HepG2 (cell line): ENCODE measurements at regions not wholly inside any gene's neighbourhood (a gene's known extent, or its start where the extent isn't known, plus 50 kb on each side); places are given as distances from the start of the nearest gene placed in this dataset.

Experiments used
- ATAC-seq: fragments of 200-7000 bp; cut with Tn5 transposase; 3 replicates; pipeline ENCODE4 v1.9.1; 2020; ENCODE audit warnings: mild to moderate bottlenecking, moderate library complexity
- BruUV-seq: library from RNA; stranded (reverse); fragments of 400-500 nt; replicated peaks from 2 replicates; lab custom pipeline; 2021; lab: Mats Ljungman, UMichigan
- CTCF ChIA-PET: fragments of 300-600 bp; formaldehyde crosslinking; extraction: SDS; loops from one replicate; lab custom pipeline; 2021; ENCODE audit warnings: low total read pairs, inconsistent platforms, low intra/inter-chr PET ratio; lab: Yijun Ruan, JAX
- POLR2A ChIA-PET: fragments of 350-600 bp; sonication (Branson Sonifier 250); formaldehyde crosslinking; loops from one replicate; lab custom pipeline; 2020; ENCODE audit warnings: antibody characterized with exemption, inconsistent platforms; lab: Yijun Ruan, JAX
- DNase-seq: peaks from one replicate; pipeline ENCODE4 v3.0.0-alpha.2; 2015; ENCODE audit warnings: low spot score
- FAIRE-seq: peaks from 3 replicates; lab custom pipeline; 2011; peaks lifted over from hg19 to GRCh38; lab: Jason Lieb, UNC
- H2AFZ ChIP-seq: one replicate; pipeline ENCODE4 v1.6.1; 2011; ENCODE audit warnings: low read length, inconsistent platforms
- H3K27ac ChIP-seq: fragments of 300-600 bp; 3 replicates; pipeline ENCODE4 v1.8.0; 2011; ENCODE audit warnings: mixed run types, mild to moderate bottlenecking, mixed read lengths, low read length, inconsistent platforms; ENCODE audit not compliant: insufficient read depth; ENCODE audit errors: extremely low read length
- H3K27me3 ChIP-seq, 2 experiments: fragments of 200-600 bp in 1 of 2; 2 replicates in 1 of 2; 3 replicates in 1 of 2; pipeline versions ENCODE4 v1.6.0 to v1.8.0; 2011; ENCODE audit warnings: low read length in 2 of 2, mild to moderate bottlenecking in 2 of 2, moderate library complexity in 2 of 2, inconsistent platforms in 1 of 2; ENCODE audit not compliant: insufficient read depth in 2 of 2, control insufficient read depth in 1 of 2
- H3K36me3 ChIP-seq, 2 experiments: fragments of 200-600 bp in 1 of 2; replicated peaks in 1 of 2; 2 replicates in 1 of 2; 3 replicates in 1 of 2; pipeline versions ENCODE4 v1.5.1 to v1.8.0; 2011; ENCODE audit warnings: low read length in 2 of 2, inconsistent platforms in 1 of 2; ENCODE audit not compliant: insufficient read depth in 2 of 2, control insufficient read depth in 1 of 2
- H3K4me1 ChIP-seq: 2 replicates; pipeline ENCODE4 v1.5.1; 2012; ENCODE audit warnings: low read length, inconsistent platforms; ENCODE audit not compliant: insufficient read depth
- H3K4me2 ChIP-seq: 2 replicates; pipeline ENCODE4 v1.6.0; 2011; ENCODE audit warnings: low read depth, low read length, inconsistent platforms
- H3K4me3 ChIP-seq, 3 experiments: fragments of 200-600 bp in 1 of 3; sonication (generic), shearing (Covaris generic) in 1 of 3; replicated peaks in 1 of 3; 2 replicates each; pipeline ENCODE4 v1.5.1; 2011 to 2016; ENCODE audit warnings: low read length in 3 of 3, inconsistent platforms in 2 of 3, low read depth in 2 of 3, mild to moderate bottlenecking in 2 of 3, control low read depth in 1 of 3, mixed read lengths in 1 of 3; ENCODE audit not compliant: insufficient read depth in 1 of 3
- H3K79me2 ChIP-seq: one replicate; pipeline ENCODE4 v1.6.1; 2011; ENCODE audit warnings: low read length, inconsistent platforms; ENCODE audit not compliant: insufficient read depth
- H3K9ac ChIP-seq: 2 replicates; pipeline ENCODE4 v1.6.0; 2011; ENCODE audit warnings: mild to moderate bottlenecking, low read depth, low read length, inconsistent platforms; ENCODE audit not compliant: insufficient read depth
- H3K9me3 ChIP-seq: 2 replicates; pipeline ENCODE4 v1.5.1; 2012; ENCODE audit warnings: mild to moderate bottlenecking, low read length
- H4K20me1 ChIP-seq: 2 replicates; pipeline ENCODE4 v1.6.0; 2011; ENCODE audit warnings: inconsistent platforms, mild to moderate bottlenecking, low read length, moderate library complexity; ENCODE audit not compliant: insufficient read depth
- CREB3 ChIP-seq: sonication (generic); formaldehyde crosslinking; IDR thresholded peaks from 2 replicates; pipeline ENCODE4 v1.5.0; 2020; ENCODE audit warnings: missing genetic modification reagents
- HMGXB4 ChIP-seq, 2 experiments: sonication (generic) in 1 of 2; formaldehyde crosslinking in 1 of 2; IDR thresholded peaks; 2 replicates each; pipeline versions ENCODE4 v1.4.0 to v1.6.1; 2018 to 2020; ENCODE audit warnings: missing genetic modification reagents in 2 of 2, borderline replicate concordance in 1 of 2, low read depth in 1 of 2, mild to moderate bottlenecking in 1 of 2, missing biosample characterization in 1 of 2
- KLF6 ChIP-seq: IDR thresholded peaks from 2 replicates; pipeline ENCODE4 v1.8.0; 2016; ENCODE audit warnings: missing biosample characterization, missing genetic modification reagents
- MED13 ChIP-seq: sonication (generic); formaldehyde crosslinking; IDR thresholded peaks from 2 replicates; pipeline ENCODE4 v1.5.0; 2020; ENCODE audit warnings: missing genetic modification reagents
- PHB2 ChIP-seq: fragments of 450-650 bp; IDR thresholded peaks from 2 replicates; pipeline ENCODE4 v1.6.1; 2018; ENCODE audit not compliant: partially characterized antibody
- SP1 ChIP-seq, 2 experiments: fragments of 450-650 bp in 1 of 2; sonication (generic) in 1 of 2; formaldehyde crosslinking in 1 of 2; IDR thresholded peaks; 2 replicates each; pipeline versions ENCODE4 v1.4.0 to v1.6.1; 2016 to 2020; ENCODE audit warnings: missing genetic modification reagents in 1 of 2
- XRCC5 ChIP-seq: fragments of 200-400 bp; formaldehyde crosslinking; optimal IDR thresholded peaks from 2 replicates; pipeline ENCODE3; 2017; ENCODE audit warnings: mild to moderate bottlenecking, low read length
- ZBTB3 ChIP-seq: sonication (generic); formaldehyde crosslinking; IDR thresholded peaks from 2 replicates; pipeline ENCODE4 v1.4.0; 2020; ENCODE audit warnings: low read depth, mild to moderate bottlenecking, moderate library complexity, missing genetic modification reagents, borderline replicate concordance
- ZBTB34 ChIP-seq: sonication (generic); formaldehyde crosslinking; IDR thresholded peaks from 2 replicates; pipeline ENCODE4 v1.8.0; 2022; ENCODE audit warnings: mild to moderate bottlenecking, missing genetic modification reagents
- ZC3H13 ChIP-seq: sonication (generic); formaldehyde crosslinking; IDR thresholded peaks from 2 replicates; pipeline ENCODE4 v1.8.1; 2023; ENCODE audit warnings: mild to moderate bottlenecking, missing genetic modification reagents, moderate library complexity
- ZNF224 ChIP-seq: sonication (generic); formaldehyde crosslinking; IDR thresholded peaks from 2 replicates; pipeline ENCODE4 v1.5.0; 2020; ENCODE audit warnings: mild to moderate bottlenecking, missing genetic modification reagents
- ZNF407 ChIP-seq: sonication (generic); formaldehyde crosslinking; IDR thresholded peaks from one replicate; pipeline ENCODE4 v1.5.1; 2020; ENCODE audit warnings: mild to moderate bottlenecking, missing genetic modification reagents; ENCODE audit errors: not compliant biosample characterization
- ZNF607 ChIP-seq: sonication (generic); formaldehyde crosslinking; IDR thresholded peaks from 2 replicates; pipeline ENCODE4 v1.5.1; 2020; ENCODE audit warnings: missing genetic modification reagents, mild to moderate bottlenecking, borderline replicate concordance
- in situ Hi-C: cut with HindIII; loops from 2 replicates; pipeline ENCODE4 v1.10.0; 2017; ENCODE audit warnings: low pct_unique_long_range_greater_than_20kb; ENCODE audit not compliant: extremely low pct_ligation_motif_present
- intact Hi-C: fragments of 100-400 bp; cut with micrococcal nuclease; formaldehyde crosslinking; loops from one replicate; pipeline ENCODE4 v1.10.0; 2022; ENCODE audit not compliant: unreplicated experiment

- Histone ChIP-seq H3K4me2 (no peak overlapping the region), H3K9me3 (no peaks in the 10 kb centered on the region), H3K27me3 (no peaks in the 10 kb centered on the region), H3K4me1 (no peaks in the 10 kb centered on the region), H4K20me1 (no peaks in the 10 kb centered on the region), H3K27ac (no peak overlapping the region), H3K36me3 (no peaks in the 10 kb centered on the region), H3K9ac (no peak overlapping the region), H3K79me2 (no peaks in the 10 kb centered on the region), H2AFZ (no peak overlapping the region), H3K4me3 (no peak overlapping the region)
- FAIRE-seq (no peak), ATAC-seq (no peak), DNase-seq (no peak)
- no TSS peak for BruUV-seq
- intact Hi-C loops = no loop called here
- POLR2A ChIA-PET = no interaction called here
- in situ Hi-C loops = no loop called here
- CTCF ChIA-PET = no interaction called here
- TF ChIP-seq ZBTB3 (CRISPR knock-in tag) (no peak), KLF6 (no peak), ZNF607 (no peak), XRCC5 (no peak), CREB3 (CRISPR knock-in tag) (no peak), MED13 (no peak), ZNF224 (CRISPR knock-in tag) (no peak), ZC3H13 (CRISPR knock-in tag) (no peak), ZNF407 (no peak), HMGXB4 (CRISPR knock-in tag; IDR thresholded peaks at IDR 0.05; ENCODE audit: borderline replicate concordance in 1 of 2, low read depth in 1 of 2) (no peak), ZBTB34 (CRISPR knock-in tag) (no peak), SP1 (IDR thresholded peaks at IDR 0.05) (no peak), SP1 (CRISPR knock-in tag; IDR thresholded peaks at IDR 0.05) (no peak), PHB2 (no peak)
Observed at GRCh38 chr3:152069871-152070270, 196.4 kb downstream of the SUCNR1 start.
